ENCODE measurements at regions not wholly inside any gene's neighbourhood (a gene's known extent, or its start where the extent isn't known, plus 50 kb on each side); places are given as distances from the start of the nearest gene placed in this dataset.

GRCh38 chr4:3710451-3711182 lies 55.6 kb upstream of the ADRA2C start:
- TF ChIP-seq CTCF (IDR thresholded peaks at IDR 0.05) (no peak), EZH2phosphoT487 (IDR thresholded peaks at IDR 0.05) (no peak), EZH2 (IDR thresholded peaks at IDR 0.05) (no peak)
